ENCODE measurements at regions not wholly inside any gene's neighbourhood (a gene's known extent, or its start where the extent isn't known, plus 50 kb on each side); places are given as distances from the start of the nearest gene placed in this dataset.

DNA sequence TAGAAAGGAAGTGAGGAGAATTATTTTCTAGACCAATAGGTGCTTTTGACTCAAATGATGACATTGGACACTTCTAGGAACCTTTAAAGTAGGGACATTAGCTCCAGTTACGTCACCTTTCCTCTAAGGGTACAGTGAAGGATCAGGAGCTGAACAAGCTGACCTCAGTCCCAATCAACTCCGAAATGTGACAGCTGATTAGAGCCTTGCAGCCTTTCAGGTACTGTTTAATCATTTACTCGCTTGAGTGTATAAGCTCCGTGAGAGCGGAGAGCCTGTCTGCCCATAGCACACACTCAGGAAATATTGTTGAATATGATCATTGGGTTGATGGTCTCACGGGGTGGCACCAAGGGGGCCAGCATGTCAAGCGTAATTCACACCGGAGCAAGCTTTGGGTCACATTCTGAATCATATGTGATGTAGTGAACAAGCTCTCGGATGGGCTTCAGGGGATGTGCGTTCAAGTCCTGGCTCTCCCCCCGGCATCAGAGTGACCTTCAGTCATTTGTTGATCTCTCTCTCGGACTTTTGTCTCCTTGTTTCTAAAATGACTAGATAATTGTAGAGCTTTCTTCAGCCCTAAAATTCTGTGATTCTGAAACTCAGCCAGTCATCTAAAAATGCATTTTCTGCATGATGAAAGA, 141.9 kb downstream of the ZIC5 start:
- Mint-ChIP-seq H3K9me3 (no peaks in the 10 kb centered on the region), H3K27me3 (no peaks in the 10 kb centered on the region), H3K4me1 (ENCODE audit: low read depth) (no peaks in the 10 kb centered on the region), H3K36me3 (ENCODE audit: low read depth) (no peaks in the 10 kb centered on the region), H3K4me3 (no peak overlapping the region), H3K27ac (no peak overlapping the region)

DNA sequence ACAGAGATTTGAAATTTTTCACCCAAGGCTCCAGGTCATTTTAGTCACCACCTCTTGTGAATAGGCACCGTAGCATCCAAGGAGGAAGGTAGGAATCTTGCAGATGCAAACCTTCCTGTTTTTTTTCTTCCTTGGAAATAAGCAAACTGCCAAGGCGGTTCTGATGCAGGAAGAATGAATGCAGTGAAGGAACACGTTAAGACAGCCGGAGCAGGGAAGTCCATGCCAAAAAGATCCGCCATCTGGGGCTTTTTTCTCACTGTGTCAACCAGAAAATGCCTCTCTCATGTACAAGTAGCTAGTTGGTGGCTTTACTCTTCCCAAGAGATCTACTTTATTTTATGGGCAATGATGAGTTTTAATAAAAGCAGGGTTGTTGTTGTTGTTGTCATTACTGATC, 142.4 kb downstream of the ZIC5 start:
- H3K4me1 Mint-ChIP-seq (ENCODE audit: low read depth): no peaks in the 10 kb centered on the region
- H3K27me3 Mint-ChIP-seq: no peaks in the 10 kb centered on the region
- no peak overlapping the region for H3K4me3 Mint-ChIP-seq
- no peaks in the 10 kb centered on the region for H3K9me3 Mint-ChIP-seq
- H3K27ac Mint-ChIP-seq: no peak overlapping the region
- H3K36me3 Mint-ChIP-seq (ENCODE audit: low read depth): no peaks in the 10 kb centered on the region

DNA sequence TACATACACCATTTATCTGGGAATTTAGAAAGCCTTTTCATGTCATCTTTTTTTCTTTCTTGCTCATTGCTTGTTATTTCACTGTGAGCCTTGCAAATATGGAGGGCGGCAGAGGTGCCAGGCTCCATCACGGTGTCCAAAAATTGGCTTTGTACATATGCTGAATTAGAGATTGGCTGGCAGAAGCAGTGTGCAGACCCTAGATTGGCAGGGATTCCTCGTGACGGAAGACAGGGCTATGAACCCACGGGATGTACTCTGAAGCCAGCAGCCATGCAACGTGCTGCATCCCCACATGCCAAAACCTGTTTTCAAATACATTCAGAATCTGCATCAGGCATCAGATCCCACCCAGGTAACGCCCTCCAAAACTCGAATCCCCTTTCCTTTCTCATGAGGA, 142.8 kb downstream of the ZIC5 start:
- no peaks in the 10 kb centered on the region for H3K9me3 Mint-ChIP-seq
- no peak overlapping the region for H3K27ac Mint-ChIP-seq
- H3K4me1 Mint-ChIP-seq (ENCODE audit: low read depth): no peaks in the 10 kb centered on the region
- H3K4me3 Mint-ChIP-seq: no peak overlapping the region
- no peaks in the 10 kb centered on the region for H3K36me3 Mint-ChIP-seq (ENCODE audit: low read depth)
- no peaks in the 10 kb centered on the region for H3K27me3 Mint-ChIP-seq

DNA sequence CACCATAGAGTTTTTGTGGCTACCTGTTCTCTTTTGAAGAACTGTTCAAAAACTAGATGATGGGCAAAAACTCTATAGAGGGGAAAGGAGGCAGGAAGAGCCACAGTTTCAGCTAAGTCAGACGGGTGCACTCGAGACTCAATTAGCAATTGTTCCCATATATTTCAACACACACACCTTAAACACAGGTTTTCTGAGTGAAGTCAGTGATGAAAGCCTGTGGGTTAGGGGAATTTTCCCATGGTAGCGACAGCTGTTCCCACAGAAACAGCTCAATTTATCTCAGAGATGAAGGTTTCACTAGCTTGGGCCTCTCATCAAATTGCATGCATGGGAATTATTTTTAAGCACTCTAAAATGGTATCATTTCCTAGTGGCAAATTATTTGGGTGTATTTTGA, 143.4 kb downstream of the ZIC5 start:
- Mint-ChIP-seq H3K27ac (no peak overlapping the region), H3K4me3 (no peak overlapping the region), H3K27me3 (no peaks in the 10 kb centered on the region), H3K36me3 (ENCODE audit: low read depth) (no peaks in the 10 kb centered on the region), H3K4me1 (ENCODE audit: low read depth) (no peaks in the 10 kb centered on the region), H3K9me3 (no peaks in the 10 kb centered on the region)

DNA sequence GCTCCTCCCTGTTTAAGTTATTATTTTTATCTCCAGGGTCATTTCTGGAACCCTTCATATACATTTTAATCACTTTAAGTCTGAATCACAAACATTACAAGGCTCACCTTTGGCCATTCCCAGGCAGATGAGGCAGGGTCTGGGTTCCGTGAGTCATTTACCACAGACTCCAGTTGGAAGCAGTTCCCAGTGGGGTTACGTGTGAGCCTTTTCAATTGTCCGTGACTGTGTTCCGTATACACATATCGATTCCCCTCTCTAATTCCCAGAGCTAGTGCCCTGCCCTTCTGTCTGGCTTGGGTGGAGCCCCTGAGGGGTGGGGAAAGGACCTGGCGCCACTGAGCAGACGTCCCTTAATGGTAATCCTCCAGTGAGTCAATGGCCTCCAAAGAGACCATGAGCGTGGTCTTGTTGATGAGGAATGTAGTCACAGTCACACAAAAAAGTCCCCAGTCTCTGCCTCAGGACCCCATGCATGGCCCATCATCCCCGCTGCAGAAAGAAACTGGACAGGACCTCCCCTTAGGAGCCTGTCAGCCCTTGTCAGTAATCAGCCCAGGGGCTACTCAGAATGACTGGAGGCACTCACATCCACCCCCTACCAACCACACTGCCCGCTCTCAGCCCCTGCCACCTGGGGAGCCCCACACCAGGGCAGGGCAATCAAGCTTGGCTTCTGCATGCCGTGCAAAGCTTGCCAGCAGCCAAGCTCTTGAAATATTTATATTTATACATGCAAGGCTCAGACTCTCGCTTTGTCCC, 144.4 kb downstream of the ZIC5 start:
- no peak overlapping the region for H3K27ac Mint-ChIP-seq
- H3K36me3 Mint-ChIP-seq (ENCODE audit: low read depth): no peaks in the 10 kb centered on the region
- H3K9me3 Mint-ChIP-seq: peaks cover 4% of the 10 kb centered on the region
- H3K4me3 Mint-ChIP-seq: no peak overlapping the region
- no peaks in the 10 kb centered on the region for H3K27me3 Mint-ChIP-seq
- no peaks in the 10 kb centered on the region for H3K4me1 Mint-ChIP-seq (ENCODE audit: low read depth)

DNA sequence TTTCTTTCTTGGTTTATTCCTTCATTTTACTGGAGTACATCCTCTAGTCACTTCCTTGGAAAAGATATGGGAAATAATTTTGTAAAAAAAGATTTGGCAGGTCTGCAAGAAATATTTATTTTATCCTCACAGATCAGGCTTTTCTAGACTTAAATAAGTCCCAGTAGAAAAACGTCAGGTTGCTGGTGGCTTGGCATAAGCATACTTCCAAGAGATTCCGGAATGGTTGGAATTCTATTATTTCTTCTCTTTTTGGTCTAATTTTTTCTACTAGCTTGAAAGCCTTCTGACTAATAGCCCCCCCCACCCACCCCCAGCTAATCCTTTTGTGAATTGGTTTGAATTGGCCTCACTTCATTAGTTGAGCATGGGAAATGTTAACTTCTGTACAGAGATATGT, 147.6 kb downstream of the ZIC5 start:
- Mint-ChIP-seq H3K36me3 (ENCODE audit: low read depth) (no peaks in the 10 kb centered on the region), H3K4me3 (no peak overlapping the region), H3K27me3 (no peaks in the 10 kb centered on the region), H3K9me3 (peaks cover 7% of the 10 kb centered on the region), H3K4me1 (ENCODE audit: low read depth) (no peaks in the 10 kb centered on the region), H3K27ac (no peak overlapping the region)

DNA sequence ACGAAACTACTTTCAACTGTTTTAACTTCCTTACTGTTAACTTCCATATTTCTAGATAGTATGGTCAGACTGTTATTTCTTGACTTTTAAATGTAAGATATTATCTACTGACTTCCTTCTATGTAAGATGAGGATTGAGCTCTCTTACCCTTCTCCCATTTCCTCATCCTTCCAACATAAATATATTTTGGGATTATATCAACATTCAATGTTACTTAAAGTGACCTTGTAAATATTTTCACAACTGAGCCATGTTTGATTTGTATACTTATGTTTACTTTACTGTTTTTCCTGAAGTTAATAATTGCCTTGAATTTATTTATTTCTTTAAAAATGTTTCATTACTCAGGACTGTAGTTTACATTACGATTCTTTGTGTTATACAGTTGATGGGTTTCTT, 148.7 kb downstream of the ZIC5 start:
- Mint-ChIP-seq H3K27me3 (no peaks in the 10 kb centered on the region), H3K4me3 (no peak overlapping the region), H3K9me3 (peaks cover 7% of the 10 kb centered on the region), H3K36me3 (ENCODE audit: low read depth) (no peaks in the 10 kb centered on the region), H3K27ac (no peak overlapping the region), H3K4me1 (ENCODE audit: low read depth) (peaks cover 8% of the 10 kb centered on the region)

DNA sequence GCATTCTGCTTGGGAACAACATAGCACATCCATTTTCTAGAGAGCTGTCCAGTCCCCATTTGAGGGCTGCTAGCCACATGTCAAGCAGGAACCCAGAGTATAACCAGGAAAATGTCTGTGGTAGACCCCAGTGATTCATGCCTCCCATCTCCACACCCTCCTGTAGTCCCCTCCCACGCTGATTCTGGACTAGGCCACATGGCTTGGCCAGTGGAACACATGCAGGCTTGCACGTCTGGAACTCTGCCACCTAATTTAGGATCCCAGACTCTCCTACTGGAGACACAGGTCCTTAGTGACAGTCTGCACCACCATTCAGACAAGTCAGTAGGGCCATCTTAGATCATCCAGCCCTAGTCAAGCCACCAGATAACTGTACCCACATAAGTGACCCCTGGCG, 149.8 kb downstream of the ZIC5 start:
- Mint-ChIP-seq H3K27me3 (no peaks in the 10 kb centered on the region), H3K4me3 (no peak overlapping the region), H3K27ac (no peak overlapping the region), H3K9me3 (peaks cover 7% of the 10 kb centered on the region), H3K36me3 (ENCODE audit: low read depth) (no peaks in the 10 kb centered on the region), H3K4me1 (ENCODE audit: low read depth) (peaks cover 16% of the 10 kb centered on the region)

DNA sequence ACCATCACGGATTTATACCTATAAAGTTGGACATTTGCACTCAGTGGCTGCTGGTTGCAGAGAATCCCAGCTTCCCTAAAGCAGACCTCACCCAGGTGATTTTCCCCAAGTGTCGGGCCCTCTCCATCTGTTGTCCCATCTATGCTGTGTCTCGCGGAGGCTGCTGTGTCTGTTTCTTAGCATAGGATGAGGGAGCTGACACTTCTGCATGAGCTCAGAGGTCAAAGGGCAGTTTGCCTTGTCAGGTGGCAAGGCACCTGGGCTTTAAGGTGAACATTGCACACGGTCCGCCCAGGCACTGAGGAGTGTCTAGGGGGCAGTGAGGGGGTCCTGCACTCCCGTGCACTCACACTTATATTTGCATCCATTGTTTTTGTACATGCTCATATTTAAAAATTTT, 151.6 kb downstream of the ZIC5 start:
- H3K9me3 Mint-ChIP-seq: peaks cover 7% of the 10 kb centered on the region
- peaks cover 16% of the 10 kb centered on the region for H3K4me1 Mint-ChIP-seq (ENCODE audit: low read depth)
- H3K4me3 Mint-ChIP-seq: no peak overlapping the region
- H3K27me3 Mint-ChIP-seq: no peaks in the 10 kb centered on the region
- no peaks in the 10 kb centered on the region for H3K36me3 Mint-ChIP-seq (ENCODE audit: low read depth)
- no peak overlapping the region for H3K27ac Mint-ChIP-seq

DNA sequence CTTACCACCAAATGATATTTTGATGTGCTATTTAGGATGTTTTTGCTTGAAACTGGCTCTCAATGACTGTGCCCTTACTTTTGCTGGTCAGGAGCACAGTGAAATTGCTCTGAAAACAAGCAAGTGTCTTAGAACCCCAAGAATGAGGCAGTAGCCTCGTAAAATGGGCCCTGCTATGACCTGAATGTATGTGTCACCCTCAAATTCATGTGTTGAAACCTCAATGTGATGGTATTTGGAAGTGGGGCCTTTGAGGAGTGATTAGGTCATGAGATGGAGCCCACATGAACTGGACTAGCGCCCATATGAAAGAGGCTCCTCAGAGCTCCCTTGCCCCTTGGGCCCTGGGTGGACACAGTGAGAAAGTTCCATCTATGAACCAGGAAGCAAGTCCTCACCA, 155.2 kb downstream of the ZIC5 start:
- Mint-ChIP-seq H3K4me1 (ENCODE audit: low read depth) (peaks cover 16% of the 10 kb centered on the region), H3K27ac (no peak overlapping the region), H3K36me3 (ENCODE audit: low read depth) (no peaks in the 10 kb centered on the region), H3K4me3 (no peak overlapping the region), H3K9me3 (no peaks in the 10 kb centered on the region), H3K27me3 (no peaks in the 10 kb centered on the region)

DNA sequence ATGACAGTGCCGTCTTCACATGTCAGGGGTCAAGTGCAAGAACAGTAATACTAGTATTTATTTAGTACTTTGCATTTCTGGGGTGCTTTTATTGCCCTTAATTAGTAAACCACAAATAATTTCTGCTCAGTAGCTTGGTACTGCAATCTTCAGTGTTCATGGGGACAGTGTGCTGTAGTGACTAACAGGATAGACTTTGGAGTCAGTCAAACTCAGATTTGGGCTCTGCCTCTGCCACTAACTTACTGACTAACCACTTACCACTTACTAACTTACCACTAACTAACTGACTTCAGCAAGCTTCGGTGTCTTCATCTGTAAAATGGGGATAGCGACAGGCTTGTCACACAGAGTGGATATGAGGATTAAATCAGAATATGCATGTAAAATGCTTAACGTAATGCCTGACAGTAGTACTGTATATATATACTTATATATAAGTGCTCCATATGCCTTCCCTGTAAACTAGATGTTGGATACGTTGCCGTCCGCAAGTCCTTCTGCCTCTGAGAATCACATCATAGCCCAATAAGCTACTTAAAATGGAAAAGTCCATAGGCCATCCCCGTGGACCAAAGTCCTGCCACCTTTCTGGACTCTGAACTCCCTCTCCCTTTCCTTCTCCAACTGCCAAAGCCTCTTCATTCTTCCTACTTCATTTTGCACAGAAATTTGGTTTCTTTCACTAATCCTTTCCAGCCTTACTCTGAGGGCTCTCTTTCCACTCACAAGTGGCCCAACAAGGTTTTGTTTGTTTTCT, 158.1 kb downstream of the ZIC5 start:
- Mint-ChIP-seq H3K27ac (no peak overlapping the region), H3K36me3 (ENCODE audit: low read depth) (no peaks in the 10 kb centered on the region), H3K27me3 (no peaks in the 10 kb centered on the region), H3K9me3 (no peaks in the 10 kb centered on the region), H3K4me1 (ENCODE audit: low read depth) (peaks cover 15% of the 10 kb centered on the region), H3K4me3 (no peak overlapping the region)

DNA sequence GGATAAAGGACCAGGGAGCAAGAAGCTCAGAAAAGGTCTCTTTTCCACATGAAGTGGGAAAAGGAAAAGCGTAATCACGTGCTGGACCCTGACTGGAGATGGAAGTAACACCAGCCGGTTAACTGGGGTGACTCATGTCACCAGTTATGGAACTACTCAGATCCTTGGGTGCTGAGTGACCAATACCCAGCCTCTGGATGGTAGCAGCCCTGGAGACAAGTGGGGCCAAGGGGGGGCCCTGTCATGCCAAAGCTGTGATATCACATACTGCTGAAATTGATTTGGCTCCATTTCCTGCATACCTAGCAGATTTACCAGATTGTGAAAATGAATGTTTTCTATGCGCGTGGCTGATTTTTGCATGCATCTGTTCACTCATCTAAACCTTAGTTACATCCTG, 158.9 kb downstream of the ZIC5 start:
- Mint-ChIP-seq H3K27ac (no peak overlapping the region), H3K9me3 (no peaks in the 10 kb centered on the region), H3K27me3 (no peaks in the 10 kb centered on the region), H3K4me1 (ENCODE audit: low read depth) (peaks cover 6% of the 10 kb centered on the region), H3K4me3 (no peak overlapping the region), H3K36me3 (ENCODE audit: low read depth) (no peaks in the 10 kb centered on the region)

DNA sequence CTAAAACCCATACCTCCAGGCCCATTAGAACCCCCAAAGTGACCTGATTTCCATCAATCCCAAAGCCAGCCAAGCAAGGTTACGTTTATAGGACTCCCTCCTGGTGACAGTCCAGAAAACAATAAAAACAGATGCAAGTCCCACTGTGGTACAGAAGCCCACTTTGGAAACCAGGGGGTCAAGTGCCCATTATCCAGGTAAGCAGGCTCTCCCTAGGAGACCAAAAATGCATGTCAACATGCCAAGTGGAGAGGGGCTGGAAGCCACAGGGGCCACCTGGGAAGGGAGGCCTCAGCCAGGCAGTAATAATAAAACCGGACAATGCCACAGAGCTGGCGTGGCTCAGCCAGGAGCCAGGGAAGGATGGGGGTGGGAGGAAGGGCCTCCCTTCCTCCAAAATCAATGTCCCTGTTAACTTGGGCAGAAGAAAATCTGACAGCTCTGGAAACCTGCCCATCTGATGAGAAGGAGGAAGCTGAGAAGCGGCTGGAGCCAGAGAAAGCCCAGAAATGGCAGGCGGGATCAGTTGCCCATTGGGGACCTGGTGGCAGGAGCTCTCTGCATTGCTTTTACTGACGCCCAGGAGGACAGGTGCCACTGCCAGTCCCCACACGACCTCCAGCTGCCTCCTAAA, 160.4 kb downstream of the ZIC5 start:
- no peak overlapping the region for H3K27ac Mint-ChIP-seq
- H3K9me3 Mint-ChIP-seq: no peaks in the 10 kb centered on the region
- H3K36me3 Mint-ChIP-seq (ENCODE audit: low read depth): no peaks in the 10 kb centered on the region
- no peaks in the 10 kb centered on the region for H3K27me3 Mint-ChIP-seq
- no peaks in the 10 kb centered on the region for H3K4me1 Mint-ChIP-seq (ENCODE audit: low read depth)
- no peak overlapping the region for H3K4me3 Mint-ChIP-seq

DNA sequence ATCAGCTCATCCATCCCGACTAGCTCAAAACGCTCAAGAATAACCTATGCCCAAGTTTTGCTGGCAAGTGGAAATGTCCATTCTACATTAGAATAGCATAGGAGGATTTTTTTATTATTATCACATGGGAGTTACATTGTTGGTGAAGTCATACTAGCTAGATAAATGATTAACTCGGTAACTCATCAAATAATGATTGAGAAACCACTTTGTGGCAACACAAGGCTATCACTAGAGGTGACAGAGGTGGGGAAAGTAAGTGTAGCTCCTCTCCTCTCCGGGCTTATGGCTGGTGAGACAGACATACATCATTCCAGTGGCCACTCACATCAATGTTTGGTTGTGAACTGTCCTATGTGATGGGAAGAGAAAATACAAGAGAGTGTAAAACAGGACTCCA, 161.6 kb downstream of the ZIC5 start:
- no peak overlapping the region for H3K27ac Mint-ChIP-seq
- no peaks in the 10 kb centered on the region for H3K9me3 Mint-ChIP-seq
- no peaks in the 10 kb centered on the region for H3K36me3 Mint-ChIP-seq (ENCODE audit: low read depth)
- H3K4me3 Mint-ChIP-seq: no peak overlapping the region
- no peaks in the 10 kb centered on the region for H3K4me1 Mint-ChIP-seq (ENCODE audit: low read depth)
- no peaks in the 10 kb centered on the region for H3K27me3 Mint-ChIP-seq

DNA sequence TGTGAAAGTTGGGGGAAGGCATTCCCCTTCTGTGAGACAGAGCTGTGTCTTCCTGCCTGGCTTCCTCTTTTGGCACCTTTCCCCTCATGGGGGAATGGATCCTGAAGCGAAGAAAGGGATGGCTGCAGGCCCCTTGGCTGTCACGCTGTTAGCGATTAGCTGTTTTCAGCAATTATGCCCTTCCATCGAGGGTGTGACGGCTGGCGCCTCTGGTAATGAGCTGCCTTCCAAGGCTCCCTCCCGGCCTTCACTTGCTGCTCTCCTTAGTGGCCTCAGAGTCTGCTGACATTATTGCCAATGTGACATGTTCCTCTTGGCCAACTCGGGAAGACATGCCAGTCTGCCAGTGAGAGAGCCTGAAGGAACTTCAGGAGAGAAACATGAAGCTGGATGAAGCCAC, 162.1 kb downstream of the ZIC5 start:
- Mint-ChIP-seq H3K27me3 (no peaks in the 10 kb centered on the region), H3K27ac (no peak overlapping the region), H3K9me3 (no peaks in the 10 kb centered on the region), H3K4me1 (ENCODE audit: low read depth) (no peaks in the 10 kb centered on the region), H3K4me3 (no peak overlapping the region), H3K36me3 (ENCODE audit: low read depth) (no peaks in the 10 kb centered on the region)
